Renal pelvis (tissue), 1 donor: ENCODE measurements at regions not wholly inside any gene's neighbourhood (a gene's known extent, or its start where the extent isn't known, plus 50 kb on each side); places are given as distances from the start of the nearest gene placed in this dataset.
"Not testable (repeated sequence)": the region's sequence is repeated elsewhere in the genome, so short reads cannot be mapped to it uniquely, and the experiment has no call there.

ENCODE experiments used
- DNase-seq: peaks from one replicate; pipeline ENCODE4 v3.0.0-alpha.2; 2013

DNA sequence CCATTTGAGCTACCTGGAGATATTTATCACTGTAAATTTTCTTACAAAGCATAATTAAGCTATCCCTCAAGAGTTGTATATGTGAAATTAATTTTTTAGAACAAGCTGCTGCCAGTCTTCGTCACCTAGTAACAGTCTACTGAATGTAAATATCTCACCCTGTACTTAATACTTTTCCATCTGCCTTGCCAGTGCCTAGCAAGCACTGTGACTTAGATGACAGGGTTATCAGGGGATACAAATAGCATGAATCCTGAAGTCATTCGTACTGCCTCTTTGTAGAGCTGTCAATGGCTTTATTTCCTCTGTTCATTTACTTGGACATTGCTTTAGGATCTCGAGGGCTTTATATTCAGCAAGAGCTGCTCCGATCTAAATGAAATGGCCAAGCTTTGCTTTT lies 763.6 kb downstream of the ADCYAP1 start:
- no peak for DNase-seq

DNA sequence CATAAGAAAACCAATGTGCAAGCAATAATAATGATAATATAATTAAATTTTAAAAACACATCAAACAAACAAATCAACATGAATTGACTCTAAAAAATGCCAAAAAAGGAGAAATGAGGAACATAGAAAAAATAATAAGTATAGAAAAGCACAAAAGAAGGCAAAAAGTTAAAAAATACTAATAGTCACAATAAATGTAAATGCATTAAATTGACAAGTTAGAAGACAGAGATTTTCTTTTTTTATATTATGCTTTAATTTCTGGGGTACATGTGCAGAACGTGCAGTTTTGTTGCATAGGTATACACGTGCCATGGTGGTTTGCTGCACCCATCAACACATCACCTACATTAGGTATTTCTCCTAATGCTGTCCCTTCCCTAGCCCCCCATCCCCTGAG lies 767.0 kb downstream of the ADCYAP1 start:
- not testable (repeated sequence) for DNase-seq

- no peak for DNase-seq
Observed at GRCh38 chr18:1676387-1676786, 771.7 kb downstream of the ADCYAP1 start.

GRCh38 chr18:1680108-1680507 lies 775.4 kb downstream of the ADCYAP1 start:
- DNase-seq = no peak

DNA sequence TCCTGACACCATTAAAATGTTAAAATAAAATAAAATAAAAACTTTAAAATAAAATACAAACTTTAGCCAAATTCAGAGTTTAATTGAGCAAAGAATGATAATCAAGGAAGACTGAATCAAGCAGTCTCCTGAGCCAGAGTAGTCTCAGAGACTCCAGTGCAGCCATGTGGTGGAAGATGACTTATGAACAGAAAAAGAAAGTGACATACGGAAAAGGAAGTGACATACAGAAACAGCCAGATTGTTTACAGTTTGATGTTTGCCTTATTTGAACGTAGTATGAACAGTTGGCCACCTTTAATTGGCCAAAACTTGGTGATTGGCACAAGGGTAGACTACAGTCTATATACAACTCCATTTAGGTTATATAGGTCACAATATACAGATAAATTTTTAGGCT lies 787.2 kb downstream of the ADCYAP1 start:
- no peak for DNase-seq

- DNase-seq = no peak
Observed at GRCh38 chr18:1708006-1708405, 803.3 kb downstream of the ADCYAP1 start.

DNA sequence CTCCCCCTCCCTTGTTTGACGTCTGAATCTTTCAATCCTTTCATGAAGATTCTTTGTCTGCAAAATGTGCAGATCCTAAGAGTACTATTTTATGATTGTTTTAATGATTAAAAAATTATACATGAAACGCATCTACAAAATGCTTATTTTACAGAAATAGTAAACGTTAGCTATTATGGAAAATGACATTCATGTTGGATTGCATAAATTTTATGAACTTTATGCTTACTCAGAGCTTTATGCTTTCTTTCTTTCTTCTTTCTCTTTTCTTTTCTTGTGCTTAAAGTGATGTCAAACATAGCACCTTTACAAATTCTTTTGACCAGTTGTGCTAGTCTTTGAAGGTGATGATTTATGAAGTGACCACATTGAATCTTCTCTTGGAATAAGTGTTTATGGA lies 805.4 kb downstream of the ADCYAP1 start:
- DNase-seq = no peak

DNA sequence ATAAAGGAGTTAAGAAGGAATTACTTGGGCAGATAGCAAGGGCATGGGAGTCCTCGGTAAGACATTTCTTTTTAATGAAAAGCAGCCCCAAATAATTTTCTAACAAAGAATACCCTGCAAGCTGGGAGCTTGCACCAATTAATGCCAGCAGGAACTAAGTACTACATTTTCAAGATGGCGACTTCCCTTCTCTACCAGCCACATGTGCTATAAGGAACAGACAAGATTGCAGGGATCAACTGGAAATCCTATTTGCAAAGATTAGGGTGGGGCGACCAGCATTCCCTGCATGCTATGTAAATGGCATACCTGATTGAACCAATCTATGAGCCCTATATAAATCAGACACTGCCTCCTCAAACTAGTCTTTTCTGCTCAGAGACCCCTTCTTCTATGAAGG lies 827.5 kb downstream of the ADCYAP1 start:
- DNase-seq = no peak

- no peak for DNase-seq
Observed at GRCh38 chr18:1746131-1746530, 825.2 kb downstream of the METTL4 start.

DNA sequence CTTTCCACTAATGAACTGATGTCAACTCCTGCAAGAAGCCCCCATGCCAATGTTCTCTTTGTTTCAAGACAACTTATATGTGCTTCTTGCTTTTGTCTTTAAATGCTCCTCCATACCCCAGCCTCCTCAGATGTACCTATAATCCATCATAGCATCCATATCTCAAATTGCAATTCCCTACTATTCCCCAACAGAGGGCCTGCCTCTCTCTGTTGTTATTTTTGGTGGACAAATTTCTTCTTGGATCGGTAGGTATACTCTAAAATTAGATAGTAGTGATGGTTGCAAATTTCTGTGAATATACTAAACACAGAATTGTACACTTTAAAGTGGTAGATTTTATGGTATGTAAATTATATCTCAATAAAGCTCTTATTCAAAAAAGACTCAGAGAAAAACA lies 820.1 kb downstream of the METTL4 start:
- DNase-seq = no peak

GRCh38 chr18:1760901-1761300 lies 810.4 kb downstream of the METTL4 start:
- DNase-seq = no peak

DNA sequence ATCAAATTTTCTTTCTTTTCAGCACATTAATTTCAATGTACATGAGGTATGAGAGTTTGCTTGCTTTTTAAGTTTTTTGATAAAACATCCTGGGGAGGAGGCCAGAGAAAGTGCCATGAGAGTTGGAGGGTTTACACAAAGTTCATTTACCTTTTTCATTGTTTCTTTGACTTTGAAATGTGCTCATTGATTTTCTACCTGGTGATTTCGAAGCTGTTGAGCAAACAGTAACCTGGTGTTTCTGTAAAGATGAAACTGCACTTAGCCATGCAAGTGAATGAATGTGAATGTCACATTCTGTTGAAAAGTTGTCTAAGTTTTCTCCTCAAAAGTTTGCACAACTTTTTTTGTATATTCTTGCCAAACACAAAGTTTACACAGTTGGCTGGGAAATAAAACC lies 797.0 kb downstream of the METTL4 start:
- DNase-seq = no peak

DNA sequence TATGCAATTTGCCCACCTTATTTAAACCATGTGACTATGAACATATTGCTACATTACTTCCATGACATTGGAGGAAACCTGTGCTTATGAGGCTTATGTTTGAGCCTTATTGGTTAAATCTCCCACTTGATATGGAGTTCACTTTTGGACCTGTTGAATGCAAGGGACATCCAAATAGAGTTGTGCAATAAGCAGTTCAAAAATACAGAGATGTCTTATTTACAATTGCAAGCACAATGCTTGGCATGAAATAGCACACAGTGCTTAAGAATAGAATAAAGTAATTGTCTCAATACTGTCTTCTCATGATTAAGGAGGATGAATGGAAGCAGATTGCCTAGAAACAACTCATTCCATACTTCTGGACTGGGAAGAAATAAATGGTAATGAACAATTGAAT lies 793.5 kb downstream of the METTL4 start:
- DNase-seq = no peak

DNA sequence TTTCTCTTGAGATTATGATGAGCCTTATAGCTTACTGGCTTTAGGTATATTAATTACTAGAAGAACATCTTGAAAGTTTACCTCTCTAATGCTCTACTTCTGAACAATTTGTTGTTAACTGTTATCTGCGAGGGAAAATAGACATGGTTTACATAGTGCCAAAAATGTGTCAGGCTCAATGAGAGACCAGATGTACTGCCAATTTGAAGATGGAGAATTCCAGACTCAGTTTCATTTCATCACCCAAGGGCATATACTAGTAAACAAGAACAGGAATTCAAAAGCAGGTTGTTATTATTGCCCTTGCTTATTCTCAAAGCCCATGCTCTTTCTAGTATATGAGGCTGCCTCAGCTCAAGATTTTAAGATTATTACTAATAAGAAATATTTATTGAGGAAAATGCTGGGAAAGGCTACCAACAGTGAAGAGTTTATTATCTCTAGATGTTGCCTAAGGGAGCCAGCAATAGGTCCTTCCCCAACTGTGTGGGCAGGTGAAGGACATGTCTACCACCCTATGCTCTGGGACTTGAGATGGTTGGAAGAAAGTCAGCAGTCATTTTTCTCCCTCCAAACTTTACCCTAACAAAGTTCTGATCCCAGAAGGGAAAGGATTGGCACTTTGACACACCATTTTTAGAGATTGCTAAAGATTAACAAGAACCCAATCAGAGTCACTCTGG lies 792.7 kb downstream of the METTL4 start:
- DNase-seq = no peak

GRCh38 chr18:1779587-1779986 lies 791.7 kb downstream of the METTL4 start:
- DNase-seq = no peak

GRCh38 chr18:1784113-1784512 lies 787.2 kb downstream of the METTL4 start:
- DNase-seq = no peak

DNA sequence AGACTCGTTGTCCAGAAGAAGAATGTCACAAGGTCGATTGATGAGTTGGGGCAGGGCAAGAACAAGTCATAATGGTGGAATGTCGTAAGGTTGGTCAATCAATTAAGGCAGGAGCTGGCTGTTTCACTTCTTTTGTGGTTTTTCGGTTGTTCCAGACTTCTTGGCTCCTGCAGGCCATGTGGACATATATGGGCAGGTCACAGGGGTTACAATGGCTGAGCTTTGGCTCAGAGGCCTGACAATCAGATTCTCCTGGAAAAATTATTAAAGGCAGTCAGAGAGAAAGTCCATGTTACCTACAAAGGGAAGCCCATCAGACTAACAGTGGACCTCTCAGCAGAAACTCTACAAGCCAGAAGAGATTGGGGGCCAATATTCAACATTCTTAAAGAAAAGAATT lies 785.3 kb downstream of the METTL4 start:
- DNase-seq = not testable (repeated sequence)

GRCh38 chr18:1796636-1797035 lies 774.7 kb downstream of the METTL4 start:
- no peak for DNase-seq

DNA sequence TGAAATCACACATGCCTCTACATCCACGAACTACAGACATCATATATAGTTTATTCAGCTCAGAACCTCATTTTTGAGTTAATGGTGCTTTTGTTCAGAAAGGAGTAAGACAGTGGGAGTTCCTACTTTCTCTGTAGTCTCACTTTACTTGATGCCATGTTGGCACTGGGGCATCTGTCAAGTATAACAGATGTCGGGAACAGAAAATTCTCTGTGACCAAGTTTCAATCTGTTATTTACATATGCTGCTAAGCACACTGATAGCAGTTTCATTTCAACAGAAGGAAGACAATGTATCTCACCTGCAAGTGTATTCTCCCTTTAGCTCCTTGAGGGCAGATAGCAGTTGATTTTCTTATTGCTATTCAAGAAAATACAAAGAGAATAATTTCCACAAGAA lies 774.1 kb downstream of the METTL4 start:
- no peak for DNase-seq

DNA sequence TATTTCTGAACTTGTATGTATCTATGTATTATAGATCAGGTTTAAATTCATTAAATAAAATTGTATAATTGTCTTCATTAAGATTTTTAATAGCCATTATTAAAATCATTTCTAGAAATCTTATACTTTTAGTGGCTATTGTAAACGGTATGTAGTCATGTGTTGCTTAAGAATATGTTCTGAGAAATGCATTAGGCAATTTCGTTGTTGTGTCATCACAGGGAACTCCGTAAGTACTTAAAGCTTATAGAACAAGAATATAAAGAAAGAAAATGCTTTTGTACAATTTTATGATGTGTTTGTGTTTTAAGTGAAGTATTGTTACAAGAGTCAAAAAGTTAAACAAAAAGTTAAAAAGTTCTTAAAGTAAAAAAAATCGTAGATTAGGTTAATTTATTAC lies 765.8 kb downstream of the METTL4 start:
- no peak for DNase-seq

- DNase-seq = no peak
Observed at GRCh38 chr18:1806884-1807615, 764.3 kb downstream of the METTL4 start.

DNA sequence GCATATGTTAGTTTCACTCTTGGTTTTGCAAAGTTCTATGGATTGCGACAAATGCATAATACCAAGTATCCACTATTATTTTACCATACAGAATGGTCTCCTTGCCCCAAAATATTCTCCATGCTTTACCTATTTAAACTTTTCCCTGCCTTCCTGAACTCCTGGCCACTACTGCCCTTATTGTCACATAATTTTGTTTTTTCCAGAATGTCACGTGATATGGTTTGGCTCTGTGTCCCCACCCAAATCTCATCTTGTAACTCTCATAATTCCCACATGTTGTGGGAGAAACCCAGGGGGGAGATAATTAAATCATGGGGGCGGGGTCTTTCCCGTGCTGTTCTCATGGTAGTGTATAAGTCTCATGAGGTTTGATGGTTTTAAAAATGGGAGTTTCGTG lies 760.0 kb downstream of the METTL4 start:
- no peak for DNase-seq

- peak; percentile 9 for DNase-seq
Observed at GRCh38 chr18:1825296-1825695, 746.0 kb downstream of the METTL4 start.

DNA sequence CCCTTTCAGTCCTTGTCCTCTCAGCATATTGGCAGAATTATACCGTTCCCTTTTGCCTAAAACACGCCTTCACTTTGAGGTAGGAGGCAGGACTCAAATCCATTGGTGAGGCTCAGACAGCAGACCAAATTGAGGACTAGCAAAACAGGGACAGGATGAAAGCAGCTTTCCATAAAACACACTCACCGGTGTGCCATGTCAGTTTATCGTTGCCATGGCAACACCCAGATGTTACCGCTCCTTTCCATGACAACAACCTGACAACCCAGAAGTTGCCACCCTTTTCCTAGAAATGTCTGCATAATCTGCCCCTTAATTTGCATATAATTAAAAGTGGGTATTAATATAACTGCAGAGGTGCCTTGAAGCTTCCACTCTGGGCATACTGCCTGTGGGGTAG lies 730.4 kb downstream of the METTL4 start:
- DNase-seq = no peak
